ENCODE measurements at regions not wholly inside any gene's neighbourhood (a gene's known extent, or its start where the extent isn't known, plus 50 kb on each side); places are given as distances from the start of the nearest gene placed in this dataset.

DNA sequence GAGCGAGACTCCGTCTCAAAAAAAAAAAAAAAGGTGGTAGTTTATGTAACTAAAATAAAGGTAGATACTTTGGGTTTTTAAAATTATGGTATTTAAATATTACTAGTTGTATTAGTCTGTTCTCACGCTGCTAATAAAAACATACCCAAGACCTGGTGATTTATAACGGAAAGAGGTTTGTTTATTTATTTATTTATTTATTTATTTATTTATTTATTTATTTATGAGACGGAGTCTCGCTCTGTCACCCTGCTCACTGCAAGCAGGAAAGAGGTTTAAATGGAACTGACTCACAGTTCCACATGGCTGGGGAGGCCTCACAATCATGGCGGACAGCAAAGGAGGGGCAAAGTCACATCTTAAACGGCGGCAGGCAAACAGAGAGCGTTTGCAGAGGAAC lies 196.0 kb downstream of the CALCRL start:
- 95 to 97% (median 96%) methylated on average over 10 of the region's 10 CpGs for WGBS, 4 donors

GRCh38 chr2:187250137-187250536 lies 197.9 kb downstream of the CALCRL start:
- Histone ChIP-seq H3K27me3 (no peaks in the 10 kb centered on the region), H3K27ac (no peak overlapping the region), H3K36me3 (no peaks in the 10 kb centered on the region), H3K4me3 (no peak overlapping the region), H3K4me1 (no peaks in the 10 kb centered on the region), H3K9me3 (no peaks in the 10 kb centered on the region)
- TF ChIP-seq, protein P1, sequence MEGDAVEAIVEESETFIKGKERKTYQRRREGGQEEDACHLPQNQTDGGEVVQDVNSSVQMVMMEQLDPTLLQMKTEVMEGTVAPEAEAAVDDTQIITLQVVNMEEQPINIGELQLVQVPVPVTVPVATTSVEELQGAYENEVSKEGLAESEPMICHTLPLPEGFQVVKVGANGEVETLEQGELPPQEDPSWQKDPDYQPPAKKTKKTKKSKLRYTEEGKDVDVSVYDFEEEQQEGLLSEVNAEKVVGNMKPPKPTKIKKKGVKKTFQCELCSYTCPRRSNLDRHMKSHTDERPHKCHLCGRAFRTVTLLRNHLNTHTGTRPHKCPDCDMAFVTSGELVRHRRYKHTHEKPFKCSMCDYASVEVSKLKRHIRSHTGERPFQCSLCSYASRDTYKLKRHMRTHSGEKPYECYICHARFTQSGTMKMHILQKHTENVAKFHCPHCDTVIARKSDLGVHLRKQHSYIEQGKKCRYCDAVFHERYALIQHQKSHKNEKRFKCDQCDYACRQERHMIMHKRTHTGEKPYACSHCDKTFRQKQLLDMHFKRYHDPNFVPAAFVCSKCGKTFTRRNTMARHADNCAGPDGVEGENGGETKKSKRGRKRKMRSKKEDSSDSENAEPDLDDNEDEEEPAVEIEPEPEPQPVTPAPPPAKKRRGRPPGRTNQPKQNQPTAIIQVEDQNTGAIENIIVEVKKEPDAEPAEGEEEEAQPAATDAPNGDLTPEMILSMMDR (IDR thresholded peaks at IDR 0.05): no peak
- TF ChIP-seq POLR2A (IDR thresholded peaks at IDR 0.05): no peak
- ATAC-seq (no peak), DNase-seq (no peak)
- intact Hi-C loops (cut with DNase I): no loop called here

More for the DNA sequence above, 196.0 kb downstream of the CALCRL start:
- Histone ChIP-seq H3K36me3 (no peaks in the 10 kb centered on the region), H3K4me1 (no peaks in the 10 kb centered on the region), H3K27ac (no peak overlapping the region), H3K4me3 (no peak overlapping the region), H3K27me3 (no peaks in the 10 kb centered on the region), H3K9me3 (no peaks in the 10 kb centered on the region)
- intact Hi-C loops (cut with DNase I): no loop called here
- DNase-seq (no peak), ATAC-seq (no peak)
- TF ChIP-seq, protein P1 (IDR thresholded peaks at IDR 0.05): no peak
- TF ChIP-seq POLR2A (IDR thresholded peaks at IDR 0.05): no peak

DNA sequence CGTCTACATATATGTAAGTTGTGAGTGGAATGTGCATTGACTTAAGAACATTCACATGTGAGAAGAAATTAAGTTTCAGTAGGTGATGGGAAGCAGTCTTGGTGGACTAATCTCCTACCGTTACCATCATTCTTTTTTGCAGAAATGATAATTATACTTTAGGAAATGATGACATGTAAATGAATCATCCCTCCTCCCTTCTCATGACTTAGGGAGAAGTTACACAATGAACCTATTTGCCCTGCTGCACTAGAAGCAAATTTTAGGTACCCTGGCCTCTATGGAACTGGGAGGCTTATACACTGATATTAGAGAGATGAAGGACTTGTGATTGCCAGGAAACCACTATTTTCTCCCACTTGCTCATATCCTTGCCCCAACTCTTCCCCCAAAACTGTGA lies 214.2 kb downstream of the CALCRL start:
- H3K9me3 ChIP-seq: no peaks in the 10 kb centered on the region
- intact Hi-C loops (cut with DNase I): no loop called here
- ATAC-seq: no peak
- no peak overlapping the region for H3K4me3 ChIP-seq
- no peak overlapping the region for H3K27ac ChIP-seq
- H3K36me3 ChIP-seq: no peaks in the 10 kb centered on the region
- no peaks in the 10 kb centered on the region for H3K27me3 ChIP-seq
- 86 to 96% (median 93%) methylated on average over 2 of the region's 2 CpGs for WGBS, 4 donors
- no peak for DNase-seq
- TF ChIP-seq POLR2A (IDR thresholded peaks at IDR 0.05): no peak
- TF ChIP-seq, protein P1 (IDR thresholded peaks at IDR 0.05): no peak
- H3K4me1 ChIP-seq: peaks cover 0 to 3% (median 0%) of the 10 kb centered on the region in 12 donors

DNA sequence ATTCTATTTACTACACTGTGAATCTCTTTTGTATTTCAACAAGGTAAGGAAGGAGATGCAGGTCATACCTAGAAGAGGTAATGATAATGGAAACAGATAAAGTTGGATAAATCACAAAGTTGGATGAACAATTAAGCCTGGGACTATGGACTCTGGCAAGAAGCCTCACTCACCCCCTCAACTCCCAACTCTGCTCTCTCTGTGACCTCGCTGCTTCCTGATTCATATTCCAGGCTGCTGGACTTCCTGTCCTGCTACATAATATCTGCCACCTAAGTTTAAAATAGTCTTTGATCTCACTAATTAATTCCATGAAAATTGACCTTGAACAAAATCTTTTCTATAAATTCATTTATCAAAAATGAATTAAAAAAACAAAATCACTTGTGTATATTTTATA lies 215.3 kb downstream of the CALCRL start:
- H3K36me3 ChIP-seq: no peaks in the 10 kb centered on the region
- no peak for TF ChIP-seq POLR2A (IDR thresholded peaks at IDR 0.05)
- TF ChIP-seq, protein P1 (IDR thresholded peaks at IDR 0.05): no peak
- no peaks in the 10 kb centered on the region for H3K27me3 ChIP-seq
- no peaks in the 10 kb centered on the region for H3K9me3 ChIP-seq
- H3K4me1 ChIP-seq: peaks cover 0 to 3% (median 0%) of the 10 kb centered on the region in 12 donors
- H3K4me3 ChIP-seq: no peak overlapping the region
- WGBS, 4 donors: 46 to 74% (median 62%) methylated on average over 1 of the region's 1 CpG
- ATAC-seq (peak in 2 of 4 donors; percentile 33 to 47), DNase-seq (peak in 2 of 5 donors; percentile 14 to 22)
- H3K27ac ChIP-seq: no peak overlapping the region
- intact Hi-C loops (cut with DNase I): no loop called here

Measured in heart left ventricle (tissue), 16 donors.